Urinary bladder (tissue), 3 donors: ENCODE measurements at regions not wholly inside any gene's neighbourhood (a gene's known extent, or its start where the extent isn't known, plus 50 kb on each side); places are given as distances from the start of the nearest gene placed in this dataset.

Experiments
- DNase-seq: peaks from one replicate; pipeline ENCODE4 v3.0.0-alpha.2; 2015; ENCODE audit errors: extremely low spot score
- H3K27ac ChIP-seq: one replicate; pipeline ENCODE4 v1.5.1; 2013; ENCODE audit warnings: low read depth, mild to moderate bottlenecking, moderate library complexity
- H3K36me3 ChIP-seq: one replicate; pipeline ENCODE4 v1.6.1; 2013; ENCODE audit warnings: mild to moderate bottlenecking, moderate library complexity; ENCODE audit not compliant: insufficient read depth
- H3K4me1 ChIP-seq: one replicate; pipeline ENCODE4 v1.6.1; 2013; ENCODE audit warnings: mild to moderate bottlenecking, moderate library complexity; ENCODE audit not compliant: insufficient read depth
- H3K4me3 ChIP-seq: one replicate; pipeline ENCODE4 v1.5.1; 2013; ENCODE audit warnings: low read depth, low read length
- WGBS: extraction: QIAGEN DNeasy Blood & Tissue Kit; methylation state at CpG from one replicate; pipeline ENCODE4 v1.1.7; 2013; 5-methylcytosine and 5-hydroxymethylcytosine counted together
- donor health status: healthy with polysubstance abuse.
- donor health status: healthy.

GRCh38 chr7:115136796-115137443 lies 215.0 kb downstream of the MDFIC start:
- H3K36me3 ChIP-seq = no peaks in the 10 kb centered on the region
- H3K4me1 ChIP-seq = no peaks in the 10 kb centered on the region
- 87% methylated on average over 3 of the region's 3 CpGs for WGBS
- no peak overlapping the region for H3K4me3 ChIP-seq
- DNase-seq = no peak
- no peak overlapping the region for H3K27ac ChIP-seq

- Histone ChIP-seq H3K27ac (no peak overlapping the region), H3K36me3 (no peaks in the 10 kb centered on the region), H3K4me3 (no peak overlapping the region), H3K4me1 (no peaks in the 10 kb centered on the region)
- no peak for DNase-seq
- 77% methylated on average over 1 of the region's 1 CpG for WGBS
These were observed 214.0 kb downstream of the MDFIC start for GRCh38 chr7:115135769-115136410.

DNA sequence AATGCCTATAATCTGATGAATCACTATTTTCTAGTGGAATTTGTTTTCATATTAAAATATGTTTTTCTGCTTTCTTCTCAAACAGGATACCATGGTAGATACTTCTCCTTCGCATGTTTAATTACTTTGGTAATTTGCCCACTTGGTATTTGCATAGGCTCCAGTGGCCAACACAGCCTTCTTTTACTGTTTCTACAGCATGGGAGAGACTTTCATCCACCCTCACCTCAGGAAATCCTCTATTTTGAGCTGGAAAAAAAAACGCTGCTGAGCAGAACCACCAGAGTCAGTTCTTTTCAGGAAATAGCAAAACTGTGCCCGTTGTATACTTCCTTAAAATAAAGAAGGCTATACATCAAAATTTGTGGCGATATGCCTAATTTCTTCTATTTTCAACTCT lies 213.3 kb downstream of the MDFIC start:
- no peak overlapping the region for H3K27ac ChIP-seq
- no peak for DNase-seq
- no peaks in the 10 kb centered on the region for H3K36me3 ChIP-seq
- no peak overlapping the region for H3K4me3 ChIP-seq
- WGBS = 59% methylated on average over 4 of the region's 4 CpGs
- no peaks in the 10 kb centered on the region for H3K4me1 ChIP-seq

DNA sequence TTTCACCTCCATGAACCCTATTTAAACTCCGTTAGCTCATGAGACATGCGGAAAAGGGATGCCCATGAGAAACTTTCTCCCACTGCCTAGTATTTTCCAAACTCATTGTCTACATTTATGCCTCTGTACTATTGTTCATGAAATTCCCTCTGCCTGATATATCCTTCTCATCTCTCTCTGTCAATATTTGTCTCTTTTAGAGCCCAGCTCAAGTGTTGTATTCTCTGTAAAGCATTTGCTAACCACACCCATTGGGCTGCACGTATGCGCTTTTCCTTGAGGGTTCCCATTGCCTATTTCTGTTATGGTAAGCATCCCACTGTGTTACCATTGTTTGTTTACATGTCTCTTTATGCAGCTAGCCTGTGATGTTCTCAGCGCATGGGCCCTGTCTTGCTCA lies 211.4 kb downstream of the MDFIC start:
- Histone ChIP-seq H3K4me3 (no peak overlapping the region), H3K4me1 (no peaks in the 10 kb centered on the region), H3K27ac (no peak overlapping the region), H3K36me3 (no peaks in the 10 kb centered on the region)
- DNase-seq = no peak
- WGBS = 96% methylated on average over 5 of the region's 5 CpGs

DNA sequence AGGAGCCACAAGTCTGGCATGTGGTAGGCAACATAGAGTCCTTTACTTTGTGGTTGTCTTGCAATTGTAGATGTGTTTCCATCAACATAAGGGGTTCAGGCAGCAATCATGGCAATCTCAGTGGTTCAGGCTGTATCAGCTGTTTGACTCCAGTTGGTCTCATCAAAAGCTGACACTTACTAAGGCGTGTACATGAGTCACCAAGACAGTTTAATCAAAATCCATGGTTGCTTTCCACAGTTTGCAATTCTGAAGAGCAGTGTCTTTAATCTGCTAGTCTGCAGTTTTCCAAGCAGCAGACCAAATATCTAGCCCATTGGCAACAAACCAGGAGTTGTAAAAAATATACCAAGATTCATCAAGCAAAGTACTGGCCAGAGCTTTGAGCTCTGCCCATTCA lies 210.2 kb downstream of the MDFIC start:
- WGBS = 89% methylated on average over 1 of the region's 1 CpG

GRCh38 chr7:115128154-115128553 lies 206.3 kb downstream of the MDFIC start:
- Histone ChIP-seq H3K36me3 (no peaks in the 10 kb centered on the region), H3K4me1 (no peaks in the 10 kb centered on the region), H3K4me3 (no peak overlapping the region), H3K27ac (no peak overlapping the region)
- WGBS = 50% methylated on average over 2 of the region's 2 CpGs
- no peak for DNase-seq

More for the DNA sequence above, 210.2 kb downstream of the MDFIC start:
- Histone ChIP-seq H3K27ac (no peak overlapping the region), H3K36me3 (no peaks in the 10 kb centered on the region), H3K4me3 (no peak overlapping the region), H3K4me1 (no peaks in the 10 kb centered on the region)
- DNase-seq = no peak

GRCh38 chr7:115127399-115128021 lies 205.6 kb downstream of the MDFIC start:
- Histone ChIP-seq H3K4me1 (no peaks in the 10 kb centered on the region), H3K4me3 (no peak overlapping the region), H3K36me3 (no peaks in the 10 kb centered on the region), H3K27ac (no peak overlapping the region)
- WGBS = 79% methylated on average over 5 of the region's 5 CpGs
- no peak for DNase-seq

DNA sequence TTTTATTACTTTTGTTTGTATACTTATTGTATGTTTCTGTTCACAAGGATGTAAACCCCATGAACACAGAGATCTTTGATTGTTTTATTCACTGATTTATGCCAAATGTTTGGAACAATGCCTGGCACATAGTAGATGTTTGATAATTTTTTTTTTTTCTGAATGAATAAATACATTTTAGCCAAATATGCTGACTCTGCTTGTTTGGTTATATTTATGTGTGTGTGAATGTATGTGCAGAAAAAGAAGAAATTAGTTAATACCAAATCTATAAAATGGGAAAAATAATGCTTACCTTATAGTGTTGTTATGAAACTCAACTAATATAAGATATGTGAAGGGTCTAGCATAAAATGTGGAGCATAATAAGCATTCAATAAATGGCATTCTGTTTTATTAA lies 203.9 kb downstream of the MDFIC start:
- Histone ChIP-seq H3K36me3 (no peaks in the 10 kb centered on the region), H3K27ac (no peak overlapping the region), H3K4me3 (no peak overlapping the region), H3K4me1 (no peaks in the 10 kb centered on the region)
- no peak for DNase-seq

- H3K36me3 ChIP-seq = no peaks in the 10 kb centered on the region
- DNase-seq = no peak
- WGBS = 95% methylated on average over 3 of the region's 3 CpGs
- no peaks in the 10 kb centered on the region for H3K4me1 ChIP-seq
- H3K27ac ChIP-seq = no peak overlapping the region
- no peak overlapping the region for H3K4me3 ChIP-seq
These were observed 203.4 kb downstream of the MDFIC start for GRCh38 chr7:115125312-115125711.

GRCh38 chr7:115124409-115124939 lies 202.6 kb downstream of the MDFIC start:
- Histone ChIP-seq H3K27ac (no peak overlapping the region), H3K4me1 (no peaks in the 10 kb centered on the region)
- no peak for DNase-seq

GRCh38 chr7:115123441-115123840 lies 201.5 kb downstream of the MDFIC start:
- no peaks in the 10 kb centered on the region for H3K4me1 ChIP-seq
- H3K4me3 ChIP-seq = no peak overlapping the region
- no peak overlapping the region for H3K27ac ChIP-seq
- DNase-seq = no peak
- H3K36me3 ChIP-seq = no peaks in the 10 kb centered on the region
- 92% methylated on average over 2 of the region's 2 CpGs for WGBS

More at GRCh38 chr7:115124409-115124939, 202.6 kb downstream of the MDFIC start:
- H3K4me3 ChIP-seq = no peak overlapping the region
- no peaks in the 10 kb centered on the region for H3K36me3 ChIP-seq

DNA sequence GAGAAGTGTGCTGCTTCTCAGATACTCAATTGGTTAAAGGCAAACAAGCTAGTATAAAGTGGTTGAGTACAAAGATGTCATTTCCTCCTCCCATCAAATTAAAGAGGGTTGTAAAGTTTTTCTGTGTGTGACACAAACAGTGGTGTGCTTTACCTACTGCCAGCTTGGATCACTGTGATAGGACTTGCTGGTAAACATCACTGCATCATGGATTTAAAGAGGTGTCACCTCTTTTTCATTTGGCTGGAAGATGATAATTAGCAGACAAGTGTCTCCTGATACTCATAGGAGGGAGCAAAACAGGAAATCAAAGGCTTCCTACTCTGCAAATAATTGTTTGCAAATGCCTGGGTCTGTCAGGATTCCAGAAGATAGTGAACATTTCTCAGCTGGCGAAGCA lies 200.5 kb downstream of the MDFIC start:
- no peak overlapping the region for H3K27ac ChIP-seq
- no peak for DNase-seq
- H3K4me1 ChIP-seq = no peaks in the 10 kb centered on the region
- WGBS = 49% methylated on average over 1 of the region's 1 CpG
- H3K36me3 ChIP-seq = no peaks in the 10 kb centered on the region
- H3K4me3 ChIP-seq = no peak overlapping the region

DNA sequence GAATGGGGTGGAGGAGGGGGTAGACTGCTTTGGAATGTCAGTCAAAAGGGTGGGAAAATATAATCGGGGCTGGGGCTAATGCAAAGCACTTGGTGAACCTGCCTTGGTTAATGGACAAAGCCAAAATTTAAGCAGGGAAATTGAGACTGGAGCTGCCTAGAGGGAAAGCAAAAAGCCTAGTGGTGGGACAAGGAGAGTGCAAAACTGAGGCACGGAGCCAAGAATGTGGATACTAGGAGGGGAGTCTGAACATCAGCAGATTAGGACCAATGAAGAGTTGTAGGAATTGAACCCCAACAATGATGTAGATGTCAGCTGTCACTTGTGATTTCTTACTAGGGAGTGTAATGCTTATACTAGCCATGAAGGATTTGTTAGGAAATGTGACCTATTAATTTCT lies 195.9 kb downstream of the MDFIC start:
- H3K36me3 ChIP-seq = no peaks in the 10 kb centered on the region
- H3K4me1 ChIP-seq = no peaks in the 10 kb centered on the region
- no peak for DNase-seq
- no peak overlapping the region for H3K4me3 ChIP-seq
- H3K27ac ChIP-seq = no peak overlapping the region
- WGBS = 91% methylated on average over 2 of the region's 2 CpGs
